GM18508 (cell line): ENCODE measurements at regions not wholly inside any gene's neighbourhood (a gene's known extent, or its start where the extent isn't known, plus 50 kb on each side); places are given as distances from the start of the nearest gene placed in this dataset.
A peak's percentile ranks its signal among the peaks of the same experiment; 100 is the strongest.

Source experiments
- ATAC-seq: cut with Tn5 transposase; IDR thresholded peaks from one replicate; pipeline ENCODE4 v1.9.1; 2021; ENCODE audit warnings: moderate number of reproducible peaks; ENCODE audit not compliant: insufficient read depth, unreplicated experiment

- ATAC-seq, result no peak
These were observed 181.4 kb downstream of the GRB14 start for GRCh38 chr2:164439885-164440284.

GRCh38 chr2:164439235-164439634 is 182.0 kb downstream of the GRB14 start:
- no peak for ATAC-seq

- ATAC-seq, result no peak
These were observed 182.6 kb downstream of the GRB14 start for GRCh38 chr2:164438490-164439205.

GRCh38 chr2:164436131-164436530 is 185.2 kb downstream of the GRB14 start:
- no peak for ATAC-seq

GRCh38 chr2:164430166-164430783 is 191.0 kb downstream of the GRB14 start:
- no peak for ATAC-seq

GRCh38 chr2:164429354-164429753 is 191.9 kb downstream of the GRB14 start:
- no peak for ATAC-seq

GRCh38 chr2:164427111-164427510 is 194.2 kb downstream of the GRB14 start:
- no peak for ATAC-seq

- ATAC-seq, result no peak
These were observed 200.5 kb downstream of the GRB14 start for GRCh38 chr2:164420787-164421186.

GRCh38 chr2:164412831-164413230 is 208.5 kb downstream of the GRB14 start:
- no peak for ATAC-seq

- ATAC-seq, result no peak
These were observed 231.9 kb downstream of the GRB14 start for GRCh38 chr2:164389411-164389810.

GRCh38 chr2:164388511-164388910 is 232.8 kb downstream of the GRB14 start:
- peak; percentile 69 for ATAC-seq

GRCh38 chr2:164386231-164386630 is 235.1 kb downstream of the GRB14 start:
- ATAC-seq, result no peak

GRCh38 chr2:164384434-164384833 is 236.8 kb downstream of the GRB14 start:
- no peak for ATAC-seq

GRCh38 chr2:164371916-164372315 is 249.4 kb downstream of the GRB14 start:
- no peak for ATAC-seq

- no peak for ATAC-seq
These were observed 251.9 kb downstream of the GRB14 start for GRCh38 chr2:164369366-164369765.

- ATAC-seq, result no peak
These were observed 252.4 kb downstream of the GRB14 start for GRCh38 chr2:164368896-164369295.

GRCh38 chr2:164363646-164364045 is 257.6 kb downstream of the GRB14 start:
- no peak for ATAC-seq

GRCh38 chr2:164351536-164351935 is 269.7 kb downstream of the GRB14 start:
- no peak for ATAC-seq

GRCh38 chr2:164335947-164336346 is 285.3 kb downstream of the GRB14 start:
- no peak for ATAC-seq

- no peak for ATAC-seq
These were observed 286.2 kb downstream of the GRB14 start for GRCh38 chr2:164335128-164335527.

- no peak for ATAC-seq
These were observed 293.0 kb downstream of the GRB14 start for GRCh38 chr2:164328310-164328709.

GRCh38 chr2:164323978-164324377 is 297.3 kb downstream of the GRB14 start:
- ATAC-seq, result no peak
